HL-60/S4 treated with phorbol 12-myristate 13-acetate at 8.2 ng/mL for 4 days and 3 days (cell line): ENCODE measurements at regions not wholly inside any gene's neighbourhood (a gene's known extent, or its start where the extent isn't known, plus 50 kb on each side); places are given as distances from the start of the nearest gene placed in this dataset.

Experiments used
- in situ Hi-C: fragments of 300-500 bp; cut with MboI; formaldehyde crosslinking; loops from 2 replicates; pipeline ENCODE4 v1.15.0; 2022; ENCODE audit warnings: low sequenced_read_pairs

DNA sequence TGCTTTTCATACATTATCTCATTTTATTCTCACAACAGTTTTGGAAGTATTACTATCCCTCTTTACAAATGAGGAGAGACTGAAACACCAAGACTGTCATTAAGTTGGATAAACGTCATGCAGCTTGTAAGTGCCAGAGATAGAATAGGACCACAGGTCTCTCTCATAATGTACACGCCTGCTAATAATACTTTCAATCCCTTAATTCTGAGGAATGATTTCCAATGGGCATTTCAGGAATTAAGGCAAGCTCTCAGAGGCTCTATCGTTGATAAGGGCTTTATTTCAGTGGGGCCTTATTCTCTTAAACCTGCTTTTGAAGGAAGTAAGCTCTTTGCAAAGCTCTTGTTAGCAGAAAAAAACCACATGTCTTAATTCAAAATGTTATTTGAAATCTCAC, 229.1 kb downstream of the NFKBIZ start:
- in situ Hi-C loops: no loop called here

DNA sequence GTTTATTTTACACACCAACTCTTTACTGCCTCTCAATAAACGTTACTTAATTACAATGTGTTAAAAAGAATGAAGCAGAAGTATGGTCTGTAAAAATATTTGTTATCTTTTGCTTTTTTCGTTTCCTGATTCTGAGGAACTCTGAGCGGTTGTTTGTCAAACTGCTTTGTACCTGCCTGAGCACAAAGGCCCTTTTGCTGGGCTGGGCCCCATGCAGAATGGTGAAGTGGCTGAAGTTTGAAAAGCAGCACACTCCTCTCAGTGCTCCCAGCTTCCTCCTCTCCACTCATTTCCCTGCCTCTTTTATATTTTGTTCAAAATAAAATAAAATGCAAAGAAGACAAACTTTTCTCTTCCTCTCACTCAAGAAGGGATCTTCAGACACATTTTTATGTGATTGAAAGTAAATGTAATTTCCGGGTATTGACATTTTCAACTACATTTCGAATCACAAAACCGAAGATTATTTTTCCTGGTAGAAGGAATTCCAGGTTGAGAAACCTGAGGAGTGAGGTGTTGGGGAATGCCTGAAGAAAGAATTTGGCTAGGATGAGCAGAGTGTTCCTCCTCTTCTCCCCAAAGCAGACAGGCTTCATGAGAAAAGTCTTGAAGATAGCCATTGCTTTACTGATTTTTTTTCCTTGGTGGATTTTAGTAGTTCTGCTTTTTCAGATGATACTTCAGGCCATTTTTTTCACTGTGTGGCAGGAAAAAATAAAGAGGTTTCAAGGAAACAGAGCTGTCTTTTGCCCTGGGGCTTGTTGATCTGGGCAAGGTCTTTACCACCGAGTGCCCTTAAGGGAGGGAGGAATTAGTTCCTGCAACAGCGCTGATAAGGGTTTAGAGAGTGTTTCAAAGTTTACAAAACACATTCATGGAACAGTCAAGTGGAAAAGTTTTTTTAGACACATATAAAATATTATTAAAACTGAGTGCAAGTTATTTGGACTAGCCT, 229.8 kb downstream of the NFKBIZ start:
- in situ Hi-C loops: no loop called here

DNA sequence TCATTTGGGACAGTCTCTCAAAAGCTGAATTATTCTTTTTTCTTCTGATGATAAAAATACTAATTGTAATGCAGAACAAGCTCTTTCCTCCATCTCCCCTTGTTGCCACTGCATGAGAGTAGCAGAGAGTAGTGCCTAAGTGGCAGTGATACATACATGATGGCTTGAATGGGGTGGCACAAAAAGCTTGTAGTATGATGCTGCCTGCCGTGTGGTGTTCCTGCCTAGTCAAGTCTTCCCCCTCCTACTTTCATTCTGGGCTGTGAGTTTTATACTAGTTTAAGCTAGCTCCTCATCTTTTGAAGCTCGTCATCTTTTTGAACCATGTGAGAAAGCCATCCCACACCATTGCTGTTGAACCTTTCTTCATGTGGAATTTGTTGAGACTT, 230.5 kb downstream of the NFKBIZ start:
- in situ Hi-C loops: no loop called here

DNA sequence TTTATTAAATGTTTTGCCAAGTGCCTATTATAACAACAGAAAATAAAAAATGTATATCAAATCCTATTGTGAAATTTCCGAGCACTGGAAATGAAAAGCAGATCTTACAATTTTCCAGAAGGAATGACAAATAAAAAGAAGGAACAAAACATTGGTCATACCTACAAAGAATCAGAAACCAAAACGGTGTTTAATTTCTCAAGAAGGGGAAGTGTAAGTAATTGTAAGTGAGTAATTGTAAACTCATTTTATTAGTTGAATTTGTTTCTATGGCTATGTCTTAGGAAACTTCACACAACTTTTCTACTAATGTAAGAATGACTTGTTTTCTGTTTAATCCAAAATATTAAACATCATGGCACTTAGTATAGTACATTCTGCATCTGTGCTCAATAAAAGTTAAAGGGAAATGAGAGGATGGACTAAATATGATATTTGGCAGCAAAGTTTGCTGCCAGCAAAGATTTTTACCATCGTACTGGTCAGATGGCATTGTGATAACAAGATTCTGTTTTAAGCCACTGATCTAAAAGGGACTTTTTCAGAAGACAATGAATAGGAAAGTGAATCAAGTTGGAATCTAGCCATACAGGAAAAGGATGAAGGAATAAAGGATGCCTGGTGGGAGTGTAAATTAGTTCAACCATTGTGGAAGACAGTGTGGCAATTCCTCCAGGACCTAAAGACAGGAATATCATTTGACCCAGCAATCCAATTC, 232.4 kb downstream of the NFKBIZ start:
- in situ Hi-C loops: no loop called here

DNA sequence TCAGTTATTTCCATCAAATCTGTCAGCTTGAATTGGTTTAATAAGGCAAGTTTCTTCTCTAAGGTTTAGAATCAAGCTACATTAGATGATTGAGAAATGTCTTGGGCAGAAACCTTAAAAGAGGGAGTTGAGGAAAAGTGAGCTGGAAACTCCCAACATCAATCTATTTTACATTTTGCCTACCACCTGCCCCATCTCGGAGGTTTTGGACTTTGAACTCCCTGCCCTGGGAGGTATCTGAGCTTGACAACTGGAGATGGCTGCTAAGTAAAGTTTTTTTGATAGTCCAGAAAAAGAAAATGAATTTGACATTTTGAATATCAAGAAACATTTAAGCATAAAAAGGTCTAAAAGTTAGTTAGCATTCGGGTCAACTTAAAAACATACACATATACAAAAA, 234.2 kb downstream of the NFKBIZ start:
- in situ Hi-C loops: no loop called here

DNA sequence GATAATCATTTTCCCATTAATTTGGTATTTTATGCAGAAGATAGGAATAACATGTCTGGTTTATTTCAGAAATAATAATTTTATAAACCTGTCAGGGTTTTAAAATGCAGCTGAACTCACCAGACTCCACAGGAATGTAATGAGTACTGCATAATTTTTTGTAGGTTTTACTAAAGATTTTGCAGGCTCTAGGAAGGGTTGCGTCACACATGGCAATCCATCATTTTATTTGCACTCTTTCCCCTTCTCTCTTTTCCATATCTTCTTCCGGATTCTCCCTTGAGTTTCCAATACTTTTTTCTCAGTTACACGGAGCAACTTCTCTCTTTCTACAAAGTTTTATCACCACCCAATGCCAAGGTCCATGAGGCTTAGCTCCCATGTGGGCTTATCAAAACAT, 234.7 kb downstream of the NFKBIZ start:
- in situ Hi-C loops: no loop called here

DNA sequence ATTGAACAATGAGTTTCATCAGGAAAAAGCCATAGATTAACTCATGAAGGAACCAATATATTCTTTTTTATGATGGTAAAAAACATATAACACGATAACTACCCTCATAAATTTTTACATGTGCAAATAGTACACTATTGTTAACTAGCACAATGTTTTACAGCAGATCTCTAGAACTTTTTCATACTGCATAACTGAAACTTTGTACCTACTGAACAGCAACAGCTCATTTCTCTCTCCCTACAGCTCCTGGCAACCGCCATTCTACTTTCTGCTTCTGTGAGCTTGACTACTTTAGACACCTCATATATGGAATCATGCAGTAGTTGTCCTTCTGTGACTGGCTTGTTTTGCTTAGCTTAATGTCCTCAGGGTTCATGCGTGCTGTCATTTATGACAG, 235.4 kb downstream of the NFKBIZ start:
- in situ Hi-C loops: no loop called here

DNA sequence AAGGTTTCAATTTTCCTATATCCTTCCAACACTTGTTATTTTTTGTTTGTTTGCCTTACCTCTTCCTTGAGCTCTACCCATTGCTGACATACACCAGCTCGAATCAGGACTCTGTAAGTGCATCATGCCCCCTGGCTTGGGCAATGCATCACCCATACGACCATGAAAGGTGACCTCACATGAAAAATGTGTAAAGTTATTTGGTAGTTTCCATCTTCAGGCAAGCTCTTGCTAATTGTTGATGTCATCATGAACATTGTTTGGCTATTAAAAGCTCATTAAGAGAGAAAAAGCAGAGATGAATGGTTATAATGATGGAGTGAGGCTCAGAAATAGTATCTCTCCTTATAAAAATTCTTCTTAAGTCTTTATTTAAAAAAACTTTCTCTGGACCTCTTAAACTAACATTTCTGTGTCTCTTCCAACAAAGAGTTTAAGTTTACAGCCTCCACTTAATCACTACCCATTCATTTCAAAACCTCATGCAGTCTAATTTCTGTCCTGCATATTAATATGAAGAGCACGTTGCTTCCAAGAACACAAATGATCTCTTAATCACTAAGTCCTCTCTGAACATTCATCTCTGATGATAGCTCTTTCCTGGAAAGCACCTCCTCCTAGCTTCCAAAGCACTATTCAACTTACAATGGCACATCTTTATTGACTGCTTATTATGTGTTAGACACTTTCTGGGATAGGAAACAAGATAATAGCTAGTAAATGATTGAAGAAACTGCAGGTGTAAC, 236.3 kb downstream of the NFKBIZ start:
- in situ Hi-C loops: no loop called here

DNA sequence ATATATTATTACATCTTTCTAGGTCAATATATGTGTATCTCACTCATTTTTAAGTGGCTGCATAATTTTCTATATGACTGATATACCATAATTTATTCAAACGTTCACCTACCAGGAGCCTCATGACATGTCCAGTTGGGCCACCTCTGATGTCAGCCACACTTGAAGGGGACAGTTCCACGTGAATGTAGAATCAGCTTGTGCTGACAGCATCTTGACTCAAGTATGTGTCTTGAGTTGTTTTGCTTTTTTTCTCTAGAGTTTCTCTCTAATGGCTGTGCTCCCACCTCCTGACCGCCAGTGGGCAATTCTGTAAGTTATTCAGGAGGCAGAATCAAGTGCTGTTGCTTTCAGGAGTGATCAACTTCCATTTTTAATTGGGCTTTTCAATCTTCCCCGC, 237.9 kb downstream of the NFKBIZ start:
- in situ Hi-C loops: no loop called here

DNA sequence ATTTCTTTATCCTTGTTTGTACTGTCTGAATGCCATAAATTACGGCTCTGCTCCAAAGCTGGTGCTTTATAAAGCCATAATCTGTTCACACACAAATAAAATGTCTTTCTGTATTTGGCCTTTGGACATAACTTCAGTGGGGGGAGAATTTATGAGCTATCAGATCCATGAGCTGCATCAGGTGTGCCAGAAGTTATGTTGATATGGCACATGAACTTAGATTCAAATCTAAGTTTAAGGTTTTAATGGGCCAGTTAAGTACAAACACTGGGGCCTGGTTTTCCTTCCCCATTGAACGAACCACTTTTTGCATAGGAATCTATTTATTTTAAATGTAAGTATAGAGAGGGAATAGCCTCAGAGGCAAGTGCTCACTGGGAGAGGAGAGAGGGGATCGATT, 239.9 kb downstream of the NFKBIZ start:
- in situ Hi-C loops: no loop called here

DNA sequence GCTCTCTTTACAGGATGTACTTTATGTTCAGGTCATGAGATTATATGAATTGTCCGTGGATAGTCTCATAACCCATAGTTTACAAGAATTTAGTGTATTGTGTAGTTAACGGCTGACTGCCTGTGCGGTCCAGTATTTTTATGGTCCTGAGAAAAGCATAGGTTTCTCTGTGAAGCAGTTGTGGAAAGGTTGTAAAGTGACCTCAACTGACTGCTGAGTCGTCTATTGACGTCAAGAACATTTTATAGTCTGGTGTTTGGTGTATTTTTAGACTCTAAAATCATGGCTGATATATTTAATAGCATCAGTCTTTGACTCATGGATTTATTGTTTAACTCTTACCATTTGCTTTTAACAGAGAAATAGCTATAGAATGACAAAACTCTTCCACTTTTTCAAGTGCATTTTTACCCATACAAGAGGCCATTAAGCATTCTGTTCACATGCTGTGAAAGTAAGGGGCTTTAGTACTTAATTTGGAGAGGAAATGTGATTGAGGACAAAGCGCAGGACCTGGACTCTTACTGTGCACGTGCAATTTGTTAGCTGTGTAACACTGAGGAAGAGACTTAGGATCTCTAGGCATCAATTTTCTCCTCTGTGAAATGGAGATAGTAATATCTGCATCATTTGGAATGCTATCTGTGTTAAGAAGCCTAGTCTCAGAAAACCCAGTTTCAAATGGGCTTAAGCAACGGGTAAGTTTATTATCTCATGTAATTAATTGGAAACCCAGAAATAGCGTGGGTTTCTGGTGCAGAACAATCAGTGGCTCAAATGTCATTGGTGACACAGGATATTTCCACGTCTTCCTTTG, 240.8 kb downstream of the NFKBIZ start:
- in situ Hi-C loops: no loop called here

DNA sequence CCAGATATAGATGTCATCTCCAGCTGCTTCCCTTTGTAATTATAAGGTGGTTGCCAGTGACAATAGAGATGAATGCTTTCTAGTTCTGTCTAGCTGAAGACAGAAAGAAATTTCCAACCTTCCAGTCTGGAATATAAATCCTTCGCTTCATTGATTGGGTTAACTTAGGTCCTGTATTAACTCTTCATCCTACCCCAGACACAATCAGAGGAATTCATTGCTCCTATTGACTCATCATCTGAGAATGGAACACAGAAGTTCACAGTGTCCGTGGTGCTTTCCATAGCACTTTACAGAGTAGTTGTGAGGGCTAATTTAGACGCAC, 241.4 kb downstream of the NFKBIZ start:
- in situ Hi-C loops: no loop called here

DNA sequence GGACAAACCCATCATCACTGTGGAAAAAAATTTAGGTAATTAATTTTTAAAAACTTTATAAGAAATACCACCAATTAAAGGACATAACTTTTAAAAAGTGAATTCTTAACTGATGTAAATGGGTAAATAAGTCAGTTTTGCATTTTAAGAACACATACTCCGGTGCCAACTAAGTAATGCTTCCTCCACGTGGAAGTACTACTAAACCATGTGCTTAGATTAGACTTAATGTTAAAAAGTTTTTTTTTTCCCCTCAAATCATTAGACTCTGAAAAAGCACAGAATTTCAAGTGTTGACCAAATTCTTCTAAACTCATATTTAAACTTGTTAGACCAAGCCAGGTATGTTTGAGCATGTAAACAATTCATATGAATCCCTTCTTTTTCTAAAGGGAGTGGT, 242.0 kb downstream of the NFKBIZ start:
- in situ Hi-C loops: no loop called here

DNA sequence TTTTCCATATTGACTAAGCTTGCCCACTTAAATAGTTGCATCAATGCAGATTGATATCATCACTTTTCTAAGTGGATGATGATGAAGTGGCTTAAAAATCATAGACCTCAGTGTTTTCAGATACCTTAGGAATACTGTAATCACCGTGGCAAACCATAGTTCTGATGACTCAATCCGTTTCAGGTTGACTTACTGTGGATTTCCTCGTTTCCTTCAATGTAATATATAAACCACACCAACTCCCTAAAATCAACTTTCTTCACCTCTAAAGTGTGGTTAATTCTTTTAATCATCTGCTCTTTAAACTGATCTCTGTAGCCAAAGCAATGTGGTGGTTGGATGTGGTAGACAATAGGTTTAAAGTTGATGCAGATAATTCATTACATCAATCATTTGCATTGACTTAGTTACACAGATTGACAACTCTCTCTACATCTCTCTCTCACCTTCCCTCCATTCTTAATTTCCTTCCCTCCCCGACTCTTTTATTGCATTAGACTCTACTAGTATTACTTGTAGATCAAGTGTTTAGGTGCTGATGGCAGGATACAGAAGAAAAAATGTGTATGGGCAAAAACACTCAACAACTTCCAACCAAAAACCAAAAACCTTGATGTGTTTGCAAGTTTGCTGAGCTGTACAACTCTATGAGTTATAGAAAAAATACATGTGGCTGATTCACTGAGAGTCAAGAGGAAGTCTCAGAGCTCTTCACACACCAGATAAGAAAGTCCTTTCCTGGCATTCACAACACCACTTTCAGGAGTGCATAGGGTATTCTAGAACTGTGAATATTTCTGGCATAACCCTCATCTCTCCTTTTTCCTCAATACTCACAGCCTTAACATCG, 243.5 kb downstream of the NFKBIZ start:
- in situ Hi-C loops: no loop called here

DNA sequence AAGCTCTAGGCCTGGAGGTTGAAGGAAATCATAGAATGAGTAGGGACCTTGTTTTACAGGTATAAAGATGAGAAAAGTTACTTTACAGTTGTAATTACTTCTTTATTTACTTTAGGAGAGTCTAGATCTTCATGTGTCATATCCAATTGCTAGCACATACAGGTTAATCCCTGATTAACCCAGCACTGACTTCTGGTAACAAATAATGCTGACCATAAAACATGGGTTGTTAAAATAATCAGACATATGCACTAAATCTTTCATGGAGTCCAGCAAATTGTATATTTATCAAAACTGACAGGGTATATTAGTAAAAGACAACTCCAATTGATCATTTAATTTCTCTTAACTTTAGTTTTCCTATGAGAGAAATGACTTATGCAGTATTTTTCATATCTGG, 245.2 kb downstream of the NFKBIZ start:
- in situ Hi-C loops: no loop called here

DNA sequence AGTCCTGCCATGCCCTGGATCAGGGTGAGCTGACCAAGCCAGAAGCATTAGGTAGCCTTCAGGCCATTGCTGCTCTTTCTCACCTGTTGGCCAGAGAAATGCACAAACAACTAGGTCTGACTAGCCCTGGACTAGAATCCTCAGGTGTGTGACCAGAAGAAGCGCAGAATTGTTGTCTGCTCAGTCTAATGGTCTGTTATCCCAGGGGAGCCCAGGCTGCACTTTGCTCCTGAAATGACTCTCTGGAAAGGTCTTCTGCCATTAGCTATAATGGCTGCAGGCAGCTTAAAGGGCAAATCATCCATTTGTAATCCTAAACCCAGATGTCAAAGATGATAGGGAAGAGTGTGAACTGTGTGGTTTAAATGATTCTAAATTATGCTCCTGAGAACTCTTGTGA, 246.1 kb downstream of the NFKBIZ start:
- in situ Hi-C loops: no loop called here

DNA sequence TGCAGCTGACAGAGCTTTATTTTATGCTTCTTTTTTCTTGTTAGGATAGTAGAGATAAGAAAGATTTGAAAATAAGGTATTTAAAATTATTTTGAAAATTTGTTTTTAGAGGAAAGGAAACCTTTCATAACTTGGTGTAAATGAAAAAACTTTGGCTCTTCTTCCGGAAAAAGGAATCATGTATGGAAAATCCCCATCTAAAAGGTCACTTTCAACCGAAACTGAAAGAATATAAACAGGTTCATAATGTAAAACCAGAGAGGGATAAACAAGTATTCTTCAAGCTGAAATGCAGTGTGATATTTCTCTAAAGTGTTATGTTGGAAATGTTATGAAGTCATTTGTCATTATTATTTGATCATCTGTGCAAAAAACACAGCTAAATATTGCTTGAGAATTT, 246.8 kb downstream of the NFKBIZ start:
- in situ Hi-C loops: no loop called here

DNA sequence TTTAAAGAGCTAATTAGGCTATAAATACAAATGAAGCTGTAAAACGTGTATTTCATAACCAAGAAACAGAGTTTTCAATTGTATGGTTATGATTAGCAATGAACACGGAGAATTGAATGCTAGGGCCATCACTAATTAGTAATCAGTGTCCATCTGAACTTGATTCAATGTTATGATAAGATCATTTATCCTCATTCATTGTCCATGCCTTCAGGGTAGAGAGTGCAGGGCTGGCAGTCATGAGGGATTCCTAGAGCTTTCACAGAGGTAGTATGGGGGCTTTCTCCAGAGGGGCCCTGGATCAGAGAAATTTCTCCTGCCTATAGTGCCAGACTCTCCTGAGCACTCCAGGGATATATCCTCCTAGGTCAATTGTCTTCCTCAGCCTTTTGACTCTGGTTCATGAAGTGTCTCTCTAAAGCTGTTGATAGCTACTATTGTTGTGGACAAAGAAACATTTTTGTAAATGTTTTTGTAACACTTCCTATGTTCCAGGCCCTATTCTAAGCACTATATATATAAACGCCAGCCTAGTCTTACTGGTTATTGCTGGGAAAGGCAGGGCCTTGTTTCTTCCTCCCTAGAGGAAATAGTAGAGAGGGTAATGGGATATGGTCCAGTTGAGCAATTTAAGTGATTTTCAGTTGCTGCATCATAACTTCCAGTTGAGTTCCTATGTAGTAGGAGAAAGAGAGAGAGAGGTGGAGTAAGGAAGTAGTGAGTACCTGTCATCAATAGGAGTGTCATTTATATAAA, 249.0 kb downstream of the NFKBIZ start:
- in situ Hi-C loops: no loop called here

DNA sequence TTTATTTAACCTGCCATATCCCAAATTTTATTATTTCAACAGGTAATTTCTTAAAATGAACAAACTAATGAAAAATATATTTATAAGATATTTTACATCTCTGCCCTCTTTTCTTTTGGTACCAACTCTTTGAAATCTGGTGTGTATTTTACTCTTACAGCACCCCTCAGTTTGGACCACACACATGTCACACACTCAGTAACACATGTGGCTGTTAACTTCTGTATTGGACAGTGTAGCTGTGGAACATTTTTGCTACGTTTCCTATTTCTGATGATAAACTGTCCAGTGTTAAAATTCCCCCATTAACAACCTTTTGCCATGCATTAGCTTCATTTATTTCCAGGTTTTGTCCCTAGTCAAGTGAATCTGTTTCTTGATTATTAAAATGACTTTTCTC, 250.6 kb downstream of the NFKBIZ start:
- in situ Hi-C loops: no loop called here
